ENCODE measurements at regions not wholly inside any gene's neighbourhood (a gene's known extent, or its start where the extent isn't known, plus 50 kb on each side); places are given as distances from the start of the nearest gene placed in this dataset.
"Not testable (repeated sequence)": the region's sequence is repeated elsewhere in the genome, so short reads cannot be mapped to it uniquely, and the experiment has no call there.

- no peak for DNase-seq (ENCODE audit: extremely low read depth, low read depth)
Measured at GRCh38 chr1:194795917-194796593, 1609.6 kb upstream of the B3GALT2 start.

- no peak for DNase-seq (ENCODE audit: extremely low read depth, low read depth)
Measured at GRCh38 chr1:194787001-194787400, 1600.6 kb upstream of the B3GALT2 start.

- DNase-seq (ENCODE audit: extremely low read depth, low read depth) = no peak
Measured at GRCh38 chr1:194786027-194786426, 1599.6 kb upstream of the B3GALT2 start.

- no peak for DNase-seq (ENCODE audit: extremely low read depth, low read depth)
Measured at GRCh38 chr1:194776657-194777056, 1590.2 kb upstream of the B3GALT2 start.

- DNase-seq (ENCODE audit: extremely low read depth, low read depth) = no peak
Measured at GRCh38 chr1:194774535-194774934, 1588.1 kb upstream of the B3GALT2 start.

GRCh38 chr1:194755241-194755994 lies 1569.0 kb upstream of the B3GALT2 start:
- DNase-seq (ENCODE audit: extremely low read depth, low read depth) = no peak

GRCh38 chr1:194738843-194739242 lies 1552.4 kb upstream of the B3GALT2 start:
- not testable (repeated sequence) for DNase-seq (ENCODE audit: extremely low read depth, low read depth)

GRCh38 chr1:194734970-194735369 lies 1548.6 kb upstream of the B3GALT2 start:
- DNase-seq (ENCODE audit: extremely low read depth, low read depth) = no peak

- no peak for DNase-seq (ENCODE audit: extremely low read depth, low read depth)
Measured at GRCh38 chr1:194731025-194731424, 1544.6 kb upstream of the B3GALT2 start.

- DNase-seq (ENCODE audit: extremely low read depth, low read depth) = no peak
Measured at GRCh38 chr1:194730304-194730703, 1543.9 kb upstream of the B3GALT2 start.

GRCh38 chr1:194723067-194723466 lies 1536.7 kb upstream of the B3GALT2 start:
- no peak for DNase-seq (ENCODE audit: extremely low read depth, low read depth)

GRCh38 chr1:194717941-194718340 lies 1531.5 kb upstream of the B3GALT2 start:
- DNase-seq (ENCODE audit: extremely low read depth, low read depth) = no peak

- no peak for DNase-seq (ENCODE audit: extremely low read depth, low read depth)
Measured at GRCh38 chr1:194717334-194717733, 1530.9 kb upstream of the B3GALT2 start.

- no peak for DNase-seq (ENCODE audit: extremely low read depth, low read depth)
Measured at GRCh38 chr1:194710671-194711070, 1524.3 kb upstream of the B3GALT2 start.

GRCh38 chr1:194709439-194709838 lies 1523.0 kb upstream of the B3GALT2 start:
- DNase-seq (ENCODE audit: extremely low read depth, low read depth) = no peak

GRCh38 chr1:194707074-194707473 lies 1520.7 kb upstream of the B3GALT2 start:
- peak; percentile 20 for DNase-seq (ENCODE audit: extremely low read depth, low read depth)

- DNase-seq (ENCODE audit: extremely low read depth, low read depth) = peak; percentile 8
Measured at GRCh38 chr1:194705123-194705854, 1518.9 kb upstream of the B3GALT2 start.

- DNase-seq (ENCODE audit: extremely low read depth, low read depth) = no peak
Measured at GRCh38 chr1:194698908-194699318, 1512.5 kb upstream of the B3GALT2 start.

- DNase-seq (ENCODE audit: extremely low read depth, low read depth) = no peak
Measured at GRCh38 chr1:194693244-194693643, 1506.8 kb upstream of the B3GALT2 start.

- DNase-seq (ENCODE audit: extremely low read depth, low read depth) = no peak
Measured at GRCh38 chr1:194684636-194685035, 1498.2 kb upstream of the B3GALT2 start.

- DNase-seq (ENCODE audit: extremely low read depth, low read depth) = peak; percentile 15
Measured at GRCh38 chr1:194658090-194658439, 1471.7 kb upstream of the B3GALT2 start.

- DNase-seq (ENCODE audit: extremely low read depth, low read depth) = no peak
Measured at GRCh38 chr1:194654956-194655355, 1468.5 kb upstream of the B3GALT2 start.
